Parathyroid adenoma (tissue), 2 donors: ENCODE measurements at regions not wholly inside any gene's neighbourhood (a gene's known extent, or its start where the extent isn't known, plus 50 kb on each side); places are given as distances from the start of the nearest gene placed in this dataset.

Source experiments
- H2AFZ ChIP-seq: fragments of 300-600 bp; sonication (generic); one replicate; pipeline ENCODE4 v1.7.0; 2017; ENCODE audit warnings: antibody characterized with exemption, mild to moderate bottlenecking
- H3K27ac ChIP-seq: fragments of 300-600 bp; sonication (generic); one replicate; pipeline ENCODE4 v1.7.0; 2017
- H3K27me3 ChIP-seq: fragments of 300-600 bp; sonication (generic); one replicate; pipeline ENCODE4 v1.7.0; 2017; ENCODE audit warnings: low read length; ENCODE audit not compliant: control insufficient read depth, insufficient read depth
- H3K36me3 ChIP-seq: fragments of 300-600 bp; sonication (generic); one replicate; pipeline ENCODE4 v1.7.0; 2017; ENCODE audit warnings: low read length; ENCODE audit not compliant: control insufficient read depth, insufficient read depth
- H3K4me1 ChIP-seq: fragments of 300-600 bp; sonication (generic); one replicate; pipeline ENCODE4 v1.7.0; 2017; ENCODE audit warnings: control low read depth
- H3K4me2 ChIP-seq: fragments of 300-600 bp; sonication (generic); one replicate; pipeline ENCODE4 v1.7.0; 2017; ENCODE audit warnings: low read length
- H3K4me3 ChIP-seq: fragments of 300-600 bp; sonication (generic); one replicate; pipeline ENCODE4 v1.7.0; 2017; ENCODE audit warnings: low read depth, low read length
- H3K79me2 ChIP-seq: fragments of 300-600 bp; sonication (generic); one replicate; pipeline ENCODE4 v1.7.0; 2017; ENCODE audit warnings: control low read depth
- H3K9ac ChIP-seq: fragments of 300-600 bp; sonication (generic); one replicate; pipeline ENCODE4 v1.7.0; 2017; ENCODE audit warnings: mild to moderate bottlenecking
- H3K9me3 ChIP-seq: fragments of 300-600 bp; sonication (generic); one replicate; pipeline ENCODE4 v1.7.0; 2017; ENCODE audit warnings: low read length; ENCODE audit not compliant: control insufficient read depth
- TF ChIP-seq, protein P1 (sequence below): fragments of 300-600 bp; sonication (generic); IDR thresholded peaks from one replicate; pipeline ENCODE4 v1.7.0; 2017; ENCODE audit warnings: antibody characterized with exemption, mild to moderate bottlenecking
- donor health status: primary hyperparathyroidism.

DNA sequence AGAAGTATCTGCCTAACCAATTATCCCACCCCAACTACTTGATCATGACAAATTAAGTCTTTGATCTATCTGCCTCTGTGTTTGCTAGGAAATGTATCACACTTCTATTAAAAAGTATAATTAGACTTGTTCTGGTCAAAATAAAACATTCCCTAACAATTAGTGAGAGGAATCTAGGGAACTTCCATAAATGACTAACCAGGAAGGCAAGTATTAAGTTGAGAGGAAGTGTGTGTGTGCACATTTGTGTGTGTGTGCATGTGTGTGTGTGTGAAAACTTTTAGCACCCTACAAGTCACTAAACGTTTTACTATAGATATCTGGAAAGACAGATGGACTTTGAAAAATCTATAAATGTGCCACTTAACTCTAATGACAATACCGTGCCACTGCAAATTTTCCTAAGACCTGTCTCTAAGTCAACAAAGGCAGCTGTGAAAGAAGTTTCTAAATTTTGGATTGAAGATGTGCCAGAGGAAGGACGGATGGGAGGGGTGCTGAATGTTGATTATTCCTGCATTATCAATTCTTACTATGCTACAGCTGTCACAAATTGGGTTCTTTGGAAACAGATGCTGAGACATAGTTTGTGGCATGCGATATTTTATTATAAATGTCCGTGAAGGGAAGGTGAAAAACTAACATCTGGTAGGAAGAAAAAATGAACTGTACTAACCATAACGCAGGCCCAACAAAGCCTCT lies 567.1 kb downstream of the PTPRC start:
- no peak overlapping the region for H3K4me3 ChIP-seq
- TF ChIP-seq, protein P1, sequence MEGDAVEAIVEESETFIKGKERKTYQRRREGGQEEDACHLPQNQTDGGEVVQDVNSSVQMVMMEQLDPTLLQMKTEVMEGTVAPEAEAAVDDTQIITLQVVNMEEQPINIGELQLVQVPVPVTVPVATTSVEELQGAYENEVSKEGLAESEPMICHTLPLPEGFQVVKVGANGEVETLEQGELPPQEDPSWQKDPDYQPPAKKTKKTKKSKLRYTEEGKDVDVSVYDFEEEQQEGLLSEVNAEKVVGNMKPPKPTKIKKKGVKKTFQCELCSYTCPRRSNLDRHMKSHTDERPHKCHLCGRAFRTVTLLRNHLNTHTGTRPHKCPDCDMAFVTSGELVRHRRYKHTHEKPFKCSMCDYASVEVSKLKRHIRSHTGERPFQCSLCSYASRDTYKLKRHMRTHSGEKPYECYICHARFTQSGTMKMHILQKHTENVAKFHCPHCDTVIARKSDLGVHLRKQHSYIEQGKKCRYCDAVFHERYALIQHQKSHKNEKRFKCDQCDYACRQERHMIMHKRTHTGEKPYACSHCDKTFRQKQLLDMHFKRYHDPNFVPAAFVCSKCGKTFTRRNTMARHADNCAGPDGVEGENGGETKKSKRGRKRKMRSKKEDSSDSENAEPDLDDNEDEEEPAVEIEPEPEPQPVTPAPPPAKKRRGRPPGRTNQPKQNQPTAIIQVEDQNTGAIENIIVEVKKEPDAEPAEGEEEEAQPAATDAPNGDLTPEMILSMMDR: no peak

DNA sequence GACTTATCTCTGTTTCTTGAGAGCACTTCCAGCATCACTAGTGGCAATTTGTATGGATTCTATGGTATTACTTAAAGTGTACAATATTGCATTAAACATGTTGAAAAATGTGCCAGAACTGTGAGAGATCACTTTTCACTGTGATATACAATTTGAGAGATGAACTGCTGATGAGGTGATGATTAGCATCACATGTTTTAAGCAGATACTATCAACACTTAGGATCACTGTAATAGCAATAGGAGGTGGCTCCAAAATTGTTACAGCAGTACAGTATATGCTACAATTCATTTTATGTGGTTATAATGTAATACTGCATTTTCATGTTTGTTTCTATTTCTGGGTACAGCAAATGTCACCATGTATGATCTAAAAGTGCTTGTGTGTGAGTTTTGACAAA lies 570.0 kb downstream of the PTPRC start:
- Histone ChIP-seq H3K4me1 (no peaks in the 10 kb centered on the region), H2AFZ (no peak overlapping the region), H3K36me3 (no peaks in the 10 kb centered on the region), H3K27me3 (no peaks in the 10 kb centered on the region), H3K9me3 (no peaks in the 10 kb centered on the region), H3K27ac (no peak overlapping the region), H3K4me2 (no peak overlapping the region), H3K9ac (no peak overlapping the region), H3K4me3 (no peak overlapping the region), H3K79me2 (no peaks in the 10 kb centered on the region)
- TF ChIP-seq, protein P1: no peak

More for the DNA sequence above, 567.1 kb downstream of the PTPRC start:
- Histone ChIP-seq H3K27ac (no peak overlapping the region), H3K27me3 (no peaks in the 10 kb centered on the region), H3K79me2 (no peaks in the 10 kb centered on the region), H2AFZ (no peak overlapping the region), H3K9me3 (no peaks in the 10 kb centered on the region), H3K9ac (no peak overlapping the region), H3K36me3 (no peaks in the 10 kb centered on the region), H3K4me2 (no peak overlapping the region), H3K4me1 (no peaks in the 10 kb centered on the region)

DNA sequence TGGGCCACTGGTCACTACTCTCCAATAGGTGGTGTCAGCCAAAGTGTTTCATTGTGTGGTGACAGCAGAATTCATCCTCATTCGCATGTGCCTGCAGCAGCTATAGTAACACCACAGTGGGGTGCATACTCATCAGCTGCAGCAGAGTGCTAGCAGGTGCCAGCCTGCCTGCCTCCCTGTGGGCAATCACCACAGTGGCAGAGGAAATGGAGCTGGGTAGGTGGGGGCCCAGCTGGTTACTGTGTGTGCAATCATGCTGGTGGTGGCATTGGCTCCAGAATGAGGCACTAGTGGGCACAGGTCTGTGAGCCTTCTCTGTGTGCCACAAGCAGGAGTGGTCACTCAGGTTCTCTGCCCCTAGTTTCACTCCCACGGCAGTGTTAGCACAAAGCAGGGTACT lies 579.2 kb downstream of the PTPRC start:
- Histone ChIP-seq H3K79me2 (no peaks in the 10 kb centered on the region), H2AFZ (no peak overlapping the region), H3K27ac (no peak overlapping the region), H3K9ac (no peak overlapping the region), H3K4me2 (no peak overlapping the region), H3K27me3 (no peaks in the 10 kb centered on the region), H3K4me1 (no peaks in the 10 kb centered on the region), H3K4me3 (no peak overlapping the region), H3K9me3 (no peaks in the 10 kb centered on the region), H3K36me3 (no peaks in the 10 kb centered on the region)
- TF ChIP-seq, protein P1: no peak

DNA sequence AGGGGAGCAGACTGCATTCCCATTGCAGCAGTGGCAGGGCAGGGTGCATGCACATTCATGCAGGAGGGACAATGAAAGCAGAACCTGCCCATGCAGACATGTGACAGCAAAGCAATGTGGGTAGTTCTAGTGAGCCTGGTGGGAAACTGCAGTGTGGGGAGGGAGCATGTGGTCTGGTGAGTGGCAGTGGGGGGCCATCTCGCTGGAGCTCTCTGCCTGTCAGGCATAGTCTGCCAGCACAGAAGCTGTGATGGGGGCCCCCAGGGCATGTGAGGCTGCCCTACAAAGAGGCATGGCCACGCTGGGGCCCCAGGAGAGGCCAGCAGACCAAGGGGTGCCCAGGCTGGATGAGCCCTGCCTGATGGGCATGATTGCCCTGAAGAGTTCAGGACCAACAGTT lies 579.7 kb downstream of the PTPRC start:
- no peaks in the 10 kb centered on the region for H3K79me2 ChIP-seq

More for the DNA sequence above, 579.7 kb downstream of the PTPRC start:
- Histone ChIP-seq H2AFZ (no peak overlapping the region), H3K4me2 (no peak overlapping the region), H3K4me3 (no peak overlapping the region), H3K4me1 (no peaks in the 10 kb centered on the region), H3K9ac (no peak overlapping the region), H3K27me3 (no peaks in the 10 kb centered on the region), H3K9me3 (no peaks in the 10 kb centered on the region), H3K27ac (no peak overlapping the region), H3K36me3 (no peaks in the 10 kb centered on the region)
- TF ChIP-seq, protein P1: no peak
